Breast epithelium (tissue), 4 donors: ENCODE measurements at regions not wholly inside any gene's neighbourhood (a gene's known extent, or its start where the extent isn't known, plus 50 kb on each side); places are given as distances from the start of the nearest gene placed in this dataset.
"Not testable (repeated sequence)": the region's sequence is repeated elsewhere in the genome, so short reads cannot be mapped to it uniquely, and the experiment has no call there.

Experiments
- DNase-seq, 2 donors: peaks; one replicate each; pipeline ENCODE4 v3.0.0-alpha.2; 2019; ENCODE audit warnings: low spot score in 2 of 2
- H3K27ac ChIP-seq, 2 donors: fragments of 200-600 bp; sonication (generic) in 1 of 2; one replicate each; pipeline ENCODE4 v1.5.1; 2016 to 2019; ENCODE audit warnings: mild to moderate bottlenecking in 1 of 2
- H3K27me3 ChIP-seq, 2 donors: fragments of 200-600 bp; sonication (generic) in 1 of 2; one replicate each; pipeline versions ENCODE4 v1.5.1 to v1.6.0; 2017 to 2019; ENCODE audit warnings: control low read depth in 1 of 2, mild to moderate bottlenecking in 1 of 2
- H3K36me3 ChIP-seq: fragments of 200-600 bp; one replicate; pipeline ENCODE4 v1.5.1; 2019
- H3K4me1 ChIP-seq, 2 donors: fragments of 200-600 bp; sonication (generic); one replicate each; pipeline ENCODE4 v1.5.1; 2016 to 2019; ENCODE audit warnings: control low read depth in 1 of 2
- H3K4me3 ChIP-seq, 3 donors: fragments of 200-600 bp; sonication (generic); 1 replicate in 2 of 3; 2 replicates in 1 of 3; pipeline ENCODE4 v1.5.1; 2016 to 2019; ENCODE audit warnings: mild to moderate bottlenecking in 3 of 3, moderate library complexity in 2 of 3
- H3K9me3 ChIP-seq, 2 donors: fragments of 200-600 bp; sonication (generic) in 1 of 2; one replicate each; pipeline ENCODE4 v1.5.1; 2016 to 2019; ENCODE audit warnings: control low read depth in 1 of 2
- CTCF ChIP-seq, 3 donors: fragments of 450-650 bp; IDR thresholded peaks; one replicate each; pipeline ENCODE4 v1.5.1; 2016 to 2017; ENCODE audit warnings: antibody characterized with exemption in 3 of 3, mild to moderate bottlenecking in 3 of 3, moderate library complexity in 3 of 3
- POLR2A ChIP-seq: fragments of 450-650 bp; IDR thresholded peaks from one replicate; pipeline ENCODE4 v1.6.1; 2016; ENCODE audit warnings: antibody characterized with exemption, mild to moderate bottlenecking, moderate library complexity
- POLR2AphosphoS5 ChIP-seq, 3 donors: sonication (generic); formaldehyde crosslinking; IDR thresholded peaks; one replicate each; pipeline ENCODE4 v1.6.1; 2017; ENCODE audit warnings: antibody characterized with exemption in 3 of 3
- intact Hi-C: fragments of 100-400 bp; cut with DNase I; formaldehyde crosslinking; loops from one replicate; pipeline ENCODE4 v1.15.1; 2023; ENCODE audit warnings: low total_unique reads

GRCh38 chr14:105910426-105910825, 384.0 kb downstream of the TMEM121 start:
- no peak overlapping the region for H3K4me3 ChIP-seq
- no peaks in the 10 kb centered on the region for H3K4me1 ChIP-seq
- no peak for DNase-seq
- intact Hi-C loops = no loop called here
- no peaks in the 10 kb centered on the region for H3K36me3 ChIP-seq
- peaks cover 12 to 18% of the 10 kb centered on the region in 2 donors for H3K9me3 ChIP-seq
- TF ChIP-seq CTCF (IDR thresholded peaks at IDR 0.05) = no peak
- no peak for TF ChIP-seq POLR2AphosphoS5 (IDR thresholded peaks at IDR 0.05)
- no peak for TF ChIP-seq POLR2A
- no peaks in the 10 kb centered on the region for H3K27me3 ChIP-seq
- no peak overlapping the region for H3K27ac ChIP-seq

GRCh38 chr14:105911006-105911847, 384.8 kb downstream of the TMEM121 start:
- H3K4me3 ChIP-seq = no peak overlapping the region
- peaks cover 9 to 24% of the 10 kb centered on the region in 2 donors for H3K9me3 ChIP-seq
- no peak for DNase-seq
- no peaks in the 10 kb centered on the region for H3K36me3 ChIP-seq
- no peaks in the 10 kb centered on the region for H3K27me3 ChIP-seq
- intact Hi-C loops = no loop called here
- no peaks in the 10 kb centered on the region for H3K4me1 ChIP-seq
- H3K27ac ChIP-seq = no peak overlapping the region
- TF ChIP-seq POLR2AphosphoS5 (IDR thresholded peaks at IDR 0.05) (no peak), CTCF (IDR thresholded peaks at IDR 0.05) (no peak)

- peaks cover 9 to 27% of the 10 kb centered on the region in 2 donors for H3K9me3 ChIP-seq
- H3K4me3 ChIP-seq, DNase-seq, H3K27me3 ChIP-seq, H3K27ac ChIP-seq, H3K36me3 ChIP-seq, intact Hi-C loops, H3K4me1 ChIP-seq: not testable (repeated sequence)
Measured at GRCh38 chr14:105911848-105912292, 385.5 kb downstream of the TMEM121 start.

- intact Hi-C loops = no loop called here
- H3K4me1 ChIP-seq = no peaks in the 10 kb centered on the region
- H3K27me3 ChIP-seq = no peaks in the 10 kb centered on the region
- H3K9me3 ChIP-seq = peaks cover 13 to 20% of the 10 kb centered on the region in 2 donors
- H3K4me3 ChIP-seq = no peak overlapping the region
- TF ChIP-seq CTCF (IDR thresholded peaks at IDR 0.05) (no peak), POLR2AphosphoS5 (IDR thresholded peaks at IDR 0.05) (no peak), POLR2A (no peak)
- DNase-seq = no peak
- H3K27ac ChIP-seq = no peak overlapping the region
- no peaks in the 10 kb centered on the region for H3K36me3 ChIP-seq
Measured at GRCh38 chr14:105912641-105913180, 386.3 kb downstream of the TMEM121 start.

GRCh38 chr14:105913221-105913620, 386.8 kb downstream of the TMEM121 start:
- no peak for DNase-seq
- intact Hi-C loops = no loop called here
- H3K27ac ChIP-seq = no peak overlapping the region
- H3K4me3 ChIP-seq = no peak overlapping the region
- no peaks in the 10 kb centered on the region for H3K36me3 ChIP-seq
- TF ChIP-seq POLR2A = no peak
- no peak for TF ChIP-seq CTCF (IDR thresholded peaks at IDR 0.05)
- TF ChIP-seq POLR2AphosphoS5 (IDR thresholded peaks at IDR 0.05) = no peak
- H3K27me3 ChIP-seq = no peaks in the 10 kb centered on the region
- no peaks in the 10 kb centered on the region for H3K4me1 ChIP-seq
- H3K9me3 ChIP-seq = peaks cover 13 to 20% of the 10 kb centered on the region in 2 donors
